H1 (cell line): ENCODE measurements at regions not wholly inside any gene's neighbourhood (a gene's known extent, or its start where the extent isn't known, plus 50 kb on each side); places are given as distances from the start of the nearest gene placed in this dataset.

Source experiments
- BRCA1 ChIP-seq: IDR thresholded peaks from 2 replicates; pipeline ENCODE4 v1.6.1; 2012; ENCODE audit warnings: low read depth, low read length, improper control_type of control experiment
- CBX8 ChIP-seq: fragments of 300-800, 300-1000 bp; sonication (generic); IDR thresholded peaks from 2 replicates; pipeline ENCODE4 v1.7.1; 2016; ENCODE audit warnings: low read depth, low read length, borderline replicate concordance
- CHD2 ChIP-seq: IDR thresholded peaks from 2 replicates; pipeline ENCODE4 v1.6.1; 2012; ENCODE audit warnings: low read length, improper control_type of control experiment
- CREB1 ChIP-seq: IDR thresholded peaks from 2 replicates; pipeline ENCODE4 v1.6.1; 2012; ENCODE audit warnings: inconsistent platforms
- KDM4A ChIP-seq: IDR thresholded peaks from one replicate; pipeline ENCODE4 v1.7.1; 2012; ENCODE audit warnings: low read depth, mild to moderate bottlenecking, moderate library complexity, low read length, inconsistent platforms; ENCODE audit not compliant: severe bottlenecking
- POLR2A ChIP-seq, 2 experiments: IDR thresholded peaks; 1 replicate in 1 of 2; 2 replicates in 1 of 2; pipeline ENCODE4 v1.6.1; 2011; ENCODE audit warnings: low read depth in 2 of 2, low read length in 2 of 2, mild to moderate bottlenecking in 2 of 2; ENCODE audit errors: control extremely low read depth in 1 of 2
- RAD21 ChIP-seq, 2 experiments: IDR thresholded peaks in 1 of 2; conservative IDR thresholded peaks in 1 of 2; 2 replicates each; pipeline ENCODE4 v1.6.1; 2011; ENCODE audit warnings: low read depth in 2 of 2, low read length in 2 of 2, improper control_type of control experiment in 1 of 2, inconsistent platforms in 1 of 2, mild to moderate bottlenecking in 1 of 2, moderate library complexity in 1 of 2
- RBBP5 ChIP-seq: IDR thresholded peaks from 2 replicates; pipeline ENCODE4 v1.7.1; 2012; ENCODE audit warnings: low read depth, mild to moderate bottlenecking, inconsistent platforms, low read length, moderate library complexity, borderline replicate concordance
- TF ChIP-seq, protein P1 (sequence below), 3 experiments: IDR thresholded peaks; 1 replicate in 2 of 3; 2 replicates in 1 of 3; pipeline versions ENCODE4 v1.5.1 to v1.6.1; 2011; ENCODE audit warnings: low read length in 3 of 3, mild to moderate bottlenecking in 3 of 3, inconsistent platforms in 2 of 3, low read depth in 1 of 3, moderate library complexity in 1 of 3; ENCODE audit not compliant: insufficient read depth in 1 of 3; ENCODE audit errors: control extremely low read depth in 1 of 3

DNA sequence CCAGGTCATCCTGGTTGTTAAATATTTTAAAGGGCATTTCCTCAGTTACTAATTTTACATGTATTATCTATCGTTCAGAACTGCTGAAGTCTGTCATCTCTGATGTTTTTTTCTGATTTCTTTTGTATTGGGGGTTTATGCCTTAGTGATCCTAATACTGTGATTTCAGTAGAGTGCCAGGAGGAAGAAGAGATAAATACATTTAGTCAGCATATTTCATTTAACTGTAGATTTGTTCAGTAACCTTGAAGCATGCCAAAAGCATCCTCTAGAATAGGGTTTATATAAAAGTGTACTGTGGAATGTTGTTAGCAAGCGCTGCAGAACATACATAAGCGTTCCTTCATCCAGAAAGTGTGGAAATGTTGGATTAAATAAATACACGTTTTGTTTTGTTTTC lies 342.3 kb upstream of the DPPA4 start (continued):
- TF ChIP-seq, protein P1, sequence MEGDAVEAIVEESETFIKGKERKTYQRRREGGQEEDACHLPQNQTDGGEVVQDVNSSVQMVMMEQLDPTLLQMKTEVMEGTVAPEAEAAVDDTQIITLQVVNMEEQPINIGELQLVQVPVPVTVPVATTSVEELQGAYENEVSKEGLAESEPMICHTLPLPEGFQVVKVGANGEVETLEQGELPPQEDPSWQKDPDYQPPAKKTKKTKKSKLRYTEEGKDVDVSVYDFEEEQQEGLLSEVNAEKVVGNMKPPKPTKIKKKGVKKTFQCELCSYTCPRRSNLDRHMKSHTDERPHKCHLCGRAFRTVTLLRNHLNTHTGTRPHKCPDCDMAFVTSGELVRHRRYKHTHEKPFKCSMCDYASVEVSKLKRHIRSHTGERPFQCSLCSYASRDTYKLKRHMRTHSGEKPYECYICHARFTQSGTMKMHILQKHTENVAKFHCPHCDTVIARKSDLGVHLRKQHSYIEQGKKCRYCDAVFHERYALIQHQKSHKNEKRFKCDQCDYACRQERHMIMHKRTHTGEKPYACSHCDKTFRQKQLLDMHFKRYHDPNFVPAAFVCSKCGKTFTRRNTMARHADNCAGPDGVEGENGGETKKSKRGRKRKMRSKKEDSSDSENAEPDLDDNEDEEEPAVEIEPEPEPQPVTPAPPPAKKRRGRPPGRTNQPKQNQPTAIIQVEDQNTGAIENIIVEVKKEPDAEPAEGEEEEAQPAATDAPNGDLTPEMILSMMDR (IDR thresholded peaks at IDR 0.05; ENCODE audit: control extremely low read depth in 1 of 3, insufficient read depth in 1 of 3, low read depth in 1 of 3, low read length in 3 of 3), result no peak
- TF ChIP-seq BRCA1 (no peak), KDM4A (no peak), RAD21 (IDR thresholded peaks at IDR 0.05 in 1 of 2, conservative IDR thresholded peaks at IDR 0.05 in 1 of 2; ENCODE audit: low read depth in 2 of 2, low read length in 2 of 2) (no peak), CREB1 (no peak), CHD2 (no peak), RBBP5 (no peak), POLR2A (IDR thresholded peaks at IDR 0.05; ENCODE audit: control extremely low read depth in 1 of 2, low read depth in 2 of 2, low read length in 2 of 2) (no peak), CBX8 (no peak)
